ENCODE measurements at regions not wholly inside any gene's neighbourhood (a gene's known extent, or its start where the extent isn't known, plus 50 kb on each side); places are given as distances from the start of the nearest gene placed in this dataset.

GRCh38 chr17:71658996-71659395 is 461.8 kb upstream of the SOX9 start:
- no peaks in the 10 kb centered on the region for H3K9me3 ChIP-seq
- H3K27me3 ChIP-seq (ENCODE audit: low read depth), result no peaks in the 10 kb centered on the region
- intact Hi-C loops (cut with DNase I), result no loop called here
- no peak overlapping the region for H3K27ac ChIP-seq
- DNase-seq (no peak), ATAC-seq (no peak)
- no peak overlapping the region for H3K4me3 ChIP-seq
- no peaks in the 10 kb centered on the region for H3K36me3 ChIP-seq
- no peak for TF ChIP-seq CTCF (IDR thresholded peaks at IDR 0.05)
- no peaks in the 10 kb centered on the region for H3K4me1 ChIP-seq

GRCh38 chr17:71664861-71665260 is 456.0 kb upstream of the SOX9 start:
- no peaks in the 10 kb centered on the region for H3K9me3 ChIP-seq
- H3K4me1 ChIP-seq, result no peaks in the 10 kb centered on the region
- no peaks in the 10 kb centered on the region for H3K27me3 ChIP-seq (ENCODE audit: low read depth)
- ATAC-seq (no peak), DNase-seq (no peak)
- no peak overlapping the region for H3K27ac ChIP-seq
- H3K4me3 ChIP-seq, result no peak overlapping the region
- no peak for TF ChIP-seq CTCF (IDR thresholded peaks at IDR 0.05)
- intact Hi-C loops (cut with DNase I), result no loop called here
- H3K36me3 ChIP-seq, result no peaks in the 10 kb centered on the region

- TF ChIP-seq CTCF (IDR thresholded peaks at IDR 0.05), result no peak
- Histone ChIP-seq H3K9me3 (peaks cover under 1% of the 10 kb centered on the region), H3K36me3 (no peaks in the 10 kb centered on the region), H3K4me1 (no peaks in the 10 kb centered on the region), H3K27ac (no peak overlapping the region), H3K27me3 (ENCODE audit: low read depth) (no peaks in the 10 kb centered on the region), H3K4me3 (no peak overlapping the region)
- no peak for ATAC-seq
- intact Hi-C loops (cut with DNase I), result no loop called here
- no peak for DNase-seq
Observed at GRCh38 chr17:71666047-71666446, 454.8 kb upstream of the SOX9 start.

- Histone ChIP-seq H3K4me3 (no peak overlapping the region), H3K36me3 (no peaks in the 10 kb centered on the region), H3K9me3 (peaks cover 4% of the 10 kb centered on the region), H3K27ac (no peak overlapping the region), H3K27me3 (ENCODE audit: low read depth) (no peaks in the 10 kb centered on the region), H3K4me1 (no peaks in the 10 kb centered on the region)
- ATAC-seq (no peak), DNase-seq (no peak)
- intact Hi-C loops (cut with DNase I), result no loop called here
- no peak for TF ChIP-seq CTCF (IDR thresholded peaks at IDR 0.05)
Observed at GRCh38 chr17:71667661-71668060, 453.2 kb upstream of the SOX9 start.

GRCh38 chr17:71668807-71669206 is 452.0 kb upstream of the SOX9 start:
- intact Hi-C loops (cut with DNase I), result no loop called here
- ATAC-seq, result no peak
- Histone ChIP-seq H3K27ac (no peak overlapping the region), H3K9me3 (peaks cover 4% of the 10 kb centered on the region), H3K27me3 (ENCODE audit: low read depth) (no peaks in the 10 kb centered on the region), H3K36me3 (no peaks in the 10 kb centered on the region), H3K4me1 (no peaks in the 10 kb centered on the region), H3K4me3 (no peak overlapping the region)
- TF ChIP-seq CTCF (IDR thresholded peaks at IDR 0.05), result no peak
- DNase-seq, result no peak

GRCh38 chr17:71677439-71677838 is 443.4 kb upstream of the SOX9 start:
- no peak overlapping the region for H3K27ac ChIP-seq
- H3K36me3 ChIP-seq, result no peaks in the 10 kb centered on the region
- ATAC-seq (no peak), DNase-seq (no peak)
- intact Hi-C loops (cut with DNase I), result no loop called here
- no peaks in the 10 kb centered on the region for H3K9me3 ChIP-seq
- no peak overlapping the region for H3K4me3 ChIP-seq
- H3K4me1 ChIP-seq, result no peaks in the 10 kb centered on the region
- H3K27me3 ChIP-seq (ENCODE audit: low read depth), result no peaks in the 10 kb centered on the region
- TF ChIP-seq CTCF (IDR thresholded peaks at IDR 0.05), result no peak

All from lower lobe of right lung (tissue), 2 donors.